Left forelimb (tissue), 1 donor: ENCODE measurements at regions not wholly inside any gene's neighbourhood (a gene's known extent, or its start where the extent isn't known, plus 50 kb on each side); places are given as distances from the start of the nearest gene placed in this dataset.
"Not testable (repeated sequence)": the region's sequence is repeated elsewhere in the genome, so short reads cannot be mapped to it uniquely, and the experiment has no call there.

Experiments used
- DNase-seq: peaks from one replicate; pipeline ENCODE4 v3.0.0-alpha.2; 2018; ENCODE audit warnings: low spot score

DNA sequence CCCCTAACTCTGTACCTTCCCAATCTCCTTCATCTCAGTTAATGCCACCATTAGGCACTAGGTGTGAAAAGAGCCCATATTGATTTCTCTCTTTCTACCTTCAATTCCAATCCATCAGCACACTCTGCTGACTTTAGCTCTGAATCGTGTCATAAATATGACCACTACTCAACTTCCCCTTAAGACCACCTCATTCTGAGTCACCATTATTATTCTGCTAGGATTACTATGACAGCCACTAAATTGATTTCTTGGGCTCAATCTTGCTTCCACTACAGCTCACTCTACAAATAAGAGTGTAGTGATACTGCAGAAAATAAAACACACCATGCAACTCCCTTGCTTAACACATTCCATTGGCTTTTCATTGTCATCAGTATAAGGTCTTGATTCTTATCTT is 1449.0 kb upstream of the FLRT2 start:
- no peak for DNase-seq

DNA sequence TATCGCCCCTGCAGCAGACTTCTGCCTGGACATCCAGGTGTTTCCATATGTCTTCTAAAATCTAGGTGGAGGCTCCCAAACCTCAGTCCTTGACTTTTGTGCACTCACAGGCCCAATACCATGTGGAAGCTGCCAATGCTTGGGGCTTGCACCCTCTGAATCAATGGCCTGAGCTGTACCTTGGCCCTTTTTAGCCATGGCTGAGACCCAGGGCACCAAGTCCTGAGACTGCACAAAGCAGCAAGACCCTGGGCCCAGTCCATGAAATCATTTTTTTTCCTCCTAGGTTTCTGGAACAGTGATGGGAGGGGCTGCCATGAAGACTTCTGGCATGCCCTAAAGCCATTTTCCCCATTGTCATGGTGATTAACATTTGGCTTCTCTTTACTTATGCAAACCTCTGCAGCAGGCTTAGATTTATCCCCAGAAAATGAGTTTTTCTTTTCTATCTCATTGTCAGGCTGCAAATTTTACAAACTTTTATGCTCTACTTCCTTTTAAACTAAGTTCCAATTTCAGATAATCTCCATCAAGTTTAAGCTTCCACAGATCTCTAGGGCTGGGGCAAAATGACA is 1445.8 kb upstream of the FLRT2 start:
- DNase-seq: no peak

- no peak for DNase-seq
Observed at GRCh38 chr14:84085493-84085892, 1444.5 kb upstream of the FLRT2 start.

DNA sequence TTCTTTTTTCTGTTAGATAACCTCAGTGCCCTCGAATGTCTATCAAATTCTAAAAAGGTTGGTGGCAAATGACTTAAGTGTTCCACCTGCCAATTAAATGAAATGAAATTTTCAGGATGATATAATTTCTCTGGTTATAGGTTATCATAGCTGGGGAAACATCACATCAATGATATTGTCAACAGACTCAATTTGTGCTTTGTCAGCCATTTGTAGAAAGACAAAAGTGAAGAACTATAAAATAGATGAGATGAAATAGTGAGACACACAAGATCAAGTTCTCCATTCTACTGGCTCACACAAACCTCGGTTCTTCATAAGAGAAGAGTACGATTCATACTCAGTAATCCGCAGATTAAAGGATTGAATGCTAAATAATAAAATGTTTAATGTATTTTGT is 1443.2 kb upstream of the FLRT2 start:
- no peak for DNase-seq

- no peak for DNase-seq
Observed at GRCh38 chr14:84087986-84088531, 1441.9 kb upstream of the FLRT2 start.

- DNase-seq: no peak
Observed at GRCh38 chr14:84090837-84091236, 1439.1 kb upstream of the FLRT2 start.

- no peak for DNase-seq
Observed at GRCh38 chr14:84095681-84096080, 1434.3 kb upstream of the FLRT2 start.

DNA sequence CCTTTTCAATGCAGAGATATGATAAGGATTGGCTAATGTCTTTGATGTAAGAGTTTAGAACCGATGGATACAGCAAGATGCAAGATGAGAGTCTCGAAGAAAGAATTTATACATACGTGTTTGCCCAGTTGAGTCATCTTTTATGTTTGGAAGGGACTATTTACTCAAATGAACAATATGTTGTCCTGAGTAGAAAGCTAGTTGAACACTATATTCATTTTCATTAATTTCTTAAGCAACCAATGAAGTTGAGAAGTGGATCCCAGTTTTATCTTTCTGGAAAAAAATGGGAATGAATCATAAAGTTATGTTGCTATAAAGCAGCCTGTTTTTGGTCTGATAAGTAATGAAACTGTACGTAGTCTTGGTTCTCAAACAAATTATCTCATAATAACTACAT is 1431.7 kb upstream of the FLRT2 start:
- no peak for DNase-seq

DNA sequence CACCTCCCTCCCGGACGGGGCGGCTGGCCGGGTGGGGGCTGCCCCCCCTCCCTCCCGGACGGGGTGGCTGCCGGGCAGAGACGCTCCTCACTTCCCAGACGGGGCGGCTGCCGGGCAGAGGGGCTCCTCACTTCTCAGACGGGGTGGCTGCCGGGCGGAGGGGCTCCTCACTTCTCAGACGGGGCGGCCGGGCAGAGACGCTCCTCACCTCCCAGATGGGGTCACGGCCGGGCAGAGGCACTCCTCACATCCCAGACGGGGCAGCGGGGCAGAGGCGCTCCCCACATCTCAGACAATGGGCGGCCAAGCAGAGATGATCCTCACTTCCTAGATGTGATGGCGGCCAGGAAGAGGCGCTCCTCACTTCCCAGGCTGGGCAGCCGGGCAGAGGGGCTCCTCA is 1430.4 kb upstream of the FLRT2 start:
- not testable (repeated sequence) for DNase-seq

- DNase-seq: no peak
Observed at GRCh38 chr14:84107835-84108343, 1422.1 kb upstream of the FLRT2 start.

DNA sequence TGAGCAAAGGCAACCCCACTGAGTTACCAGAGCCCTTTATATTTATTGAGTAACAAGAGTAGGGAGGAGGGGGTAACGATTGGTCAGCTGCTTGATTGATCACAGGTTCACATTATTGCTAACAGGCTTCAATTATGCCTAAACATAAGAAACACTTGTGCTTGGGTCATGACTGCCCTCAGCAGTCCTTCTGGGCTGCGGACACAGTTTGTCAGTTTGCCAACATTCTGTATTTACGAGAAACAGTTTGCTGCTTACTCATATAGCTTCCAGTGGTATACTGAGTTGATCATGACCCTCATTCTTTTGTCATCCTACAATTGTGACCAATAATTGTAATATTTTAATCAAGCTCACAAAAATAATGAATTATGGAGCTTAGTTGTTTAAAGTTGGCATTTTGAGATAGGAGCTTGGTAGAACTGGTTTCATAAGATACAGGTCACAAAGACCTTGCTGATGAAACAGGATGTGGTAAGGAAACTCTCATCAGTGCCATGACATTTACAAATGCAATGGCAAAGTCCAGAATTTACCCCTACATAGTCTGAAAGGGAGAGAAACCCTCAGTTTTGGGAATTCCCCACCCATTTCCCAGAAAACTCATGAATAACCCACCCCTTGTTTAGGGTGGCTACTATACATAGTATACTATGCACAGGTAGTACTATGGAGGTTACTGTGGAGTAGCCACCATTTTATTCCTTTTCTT is 1421.0 kb upstream of the FLRT2 start:
- DNase-seq: no peak

DNA sequence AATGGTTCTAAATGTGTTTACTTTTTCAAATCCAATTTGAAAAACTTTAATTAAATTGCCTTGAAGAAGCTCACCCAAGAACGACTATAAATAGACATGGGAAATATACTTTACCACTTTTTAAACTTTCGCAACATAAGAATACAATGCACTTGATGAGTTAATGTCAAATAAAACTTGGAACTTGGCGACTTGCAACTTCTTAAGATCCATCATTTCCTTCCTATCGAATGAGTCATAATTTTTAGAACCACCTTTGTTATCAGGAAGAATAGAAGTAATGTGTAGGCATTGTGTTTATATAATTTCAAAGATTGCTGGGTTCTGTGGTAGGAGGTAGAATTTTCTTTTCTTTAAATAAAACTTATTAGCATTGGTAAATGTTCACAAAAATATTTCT is 1417.4 kb upstream of the FLRT2 start:
- no peak for DNase-seq

DNA sequence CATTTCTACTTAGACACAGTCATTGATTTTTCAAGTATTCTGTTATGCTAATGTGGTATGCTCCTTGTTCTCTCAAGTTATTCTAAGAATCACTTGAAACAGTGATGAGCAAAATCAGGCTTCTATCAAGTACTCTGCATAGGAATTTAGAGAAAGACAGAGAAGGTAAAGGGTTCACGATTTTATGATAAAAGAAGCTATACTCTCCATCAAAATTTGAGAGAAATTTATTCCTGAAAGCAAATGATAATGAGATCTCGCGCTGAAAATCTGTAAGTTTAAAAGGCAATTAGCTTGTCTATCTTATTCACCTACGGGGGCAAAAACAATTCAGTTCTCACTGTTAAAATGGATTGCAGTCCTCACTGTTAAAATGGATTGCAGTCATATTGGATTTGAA is 1404.3 kb upstream of the FLRT2 start:
- no peak for DNase-seq

DNA sequence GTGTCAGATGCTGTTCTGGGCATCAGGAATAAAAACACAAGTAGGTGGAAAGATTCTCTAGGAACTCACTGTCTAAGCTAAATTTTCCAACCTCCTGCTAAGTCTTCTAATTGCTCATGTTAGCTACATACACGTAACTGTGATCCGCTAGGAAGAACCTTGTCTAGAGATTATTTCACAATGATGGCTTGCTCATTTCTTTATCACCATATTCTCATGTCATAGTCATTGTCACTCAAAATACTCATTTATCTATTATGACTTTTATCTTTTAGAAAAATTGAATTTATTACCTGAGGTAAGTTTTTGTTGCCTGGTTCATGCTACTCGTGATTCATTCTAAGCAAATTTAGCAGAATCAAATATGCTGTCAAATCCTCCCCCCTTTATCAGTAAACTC is 1402.4 kb upstream of the FLRT2 start:
- no peak for DNase-seq

DNA sequence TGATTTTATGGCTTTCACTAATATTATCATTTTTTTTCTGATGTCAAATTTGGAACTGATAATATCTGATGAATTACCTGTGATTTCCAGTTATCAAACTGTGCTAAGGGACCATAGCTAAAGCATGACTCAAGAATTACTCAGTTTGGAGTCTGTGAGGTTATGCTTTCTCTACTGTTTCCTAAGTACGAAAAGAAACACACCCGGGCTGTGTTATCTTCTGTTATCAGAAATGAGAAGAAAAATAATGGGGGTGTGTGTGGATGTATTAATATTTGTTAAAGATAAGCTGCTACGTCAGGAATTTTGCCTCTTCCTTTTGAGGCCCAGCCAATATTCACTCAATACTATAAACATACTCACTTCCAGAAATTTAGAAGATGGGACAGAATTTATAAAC is 1401.9 kb upstream of the FLRT2 start:
- no peak for DNase-seq

DNA sequence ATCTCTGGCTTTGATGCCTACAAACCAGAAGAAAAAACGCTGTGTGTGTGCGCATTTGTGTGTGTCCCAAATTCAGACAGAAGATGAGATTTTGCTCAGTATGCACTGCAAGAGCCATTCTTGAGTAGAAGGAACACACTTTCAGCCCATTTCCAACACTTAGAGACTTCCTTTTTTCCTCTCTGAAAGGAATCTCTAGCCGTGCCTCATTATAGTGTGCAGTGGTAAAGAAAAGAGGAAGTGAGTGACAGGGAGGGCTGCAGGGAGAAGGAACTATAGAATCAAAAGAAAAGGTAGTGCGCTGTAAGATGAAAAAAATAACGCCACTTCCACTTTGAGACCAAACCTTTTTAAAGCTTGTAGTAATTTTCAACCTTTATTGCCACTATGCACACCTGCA is 1400.9 kb upstream of the FLRT2 start:
- DNase-seq: no peak

DNA sequence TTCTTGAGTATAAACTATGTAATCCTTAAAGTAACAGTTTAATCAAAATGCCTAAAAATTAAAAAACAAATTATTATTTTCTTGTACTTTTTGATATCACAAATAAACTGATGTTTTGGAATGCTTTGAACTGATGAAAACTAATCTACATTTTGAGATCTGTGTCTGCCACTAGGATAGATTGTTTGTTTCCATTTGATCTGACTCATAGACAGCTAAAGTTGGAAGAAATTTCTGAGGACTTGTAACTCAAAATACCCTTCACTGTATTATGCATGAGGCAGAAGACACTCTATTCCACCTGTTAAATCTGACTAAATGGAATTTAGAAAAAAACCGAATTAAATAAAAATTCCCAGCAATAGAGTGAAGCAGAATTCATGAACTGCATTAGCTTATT is 1400.0 kb upstream of the FLRT2 start:
- DNase-seq: no peak

- no peak for DNase-seq
Observed at GRCh38 chr14:84131924-84132323, 1398.0 kb upstream of the FLRT2 start.

DNA sequence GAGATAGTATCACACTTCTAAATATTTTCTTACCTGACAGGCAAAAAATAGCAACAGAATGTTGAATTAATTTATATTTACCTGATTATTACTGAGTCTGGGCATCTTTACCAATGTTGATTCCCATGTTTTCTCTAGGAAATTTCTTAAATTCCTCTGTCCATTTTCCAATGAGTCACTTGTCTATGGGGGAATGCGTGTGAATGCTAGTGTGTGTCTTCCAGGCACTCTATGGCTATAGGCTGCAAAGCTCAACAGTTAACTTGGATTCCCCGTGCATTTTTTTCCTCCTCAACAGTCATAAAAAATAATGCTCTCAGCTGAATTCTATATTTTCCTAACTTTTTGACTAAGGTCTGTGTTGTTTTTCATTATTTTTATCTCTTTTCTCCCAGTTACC is 1385.8 kb upstream of the FLRT2 start:
- DNase-seq: no peak

GRCh38 chr14:84152452-84152851 is 1377.5 kb upstream of the FLRT2 start:
- no peak for DNase-seq

- DNase-seq: no peak
Observed at GRCh38 chr14:84162633-84163032, 1367.3 kb upstream of the FLRT2 start.

GRCh38 chr14:84167026-84167425 is 1362.9 kb upstream of the FLRT2 start:
- DNase-seq: no peak

DNA sequence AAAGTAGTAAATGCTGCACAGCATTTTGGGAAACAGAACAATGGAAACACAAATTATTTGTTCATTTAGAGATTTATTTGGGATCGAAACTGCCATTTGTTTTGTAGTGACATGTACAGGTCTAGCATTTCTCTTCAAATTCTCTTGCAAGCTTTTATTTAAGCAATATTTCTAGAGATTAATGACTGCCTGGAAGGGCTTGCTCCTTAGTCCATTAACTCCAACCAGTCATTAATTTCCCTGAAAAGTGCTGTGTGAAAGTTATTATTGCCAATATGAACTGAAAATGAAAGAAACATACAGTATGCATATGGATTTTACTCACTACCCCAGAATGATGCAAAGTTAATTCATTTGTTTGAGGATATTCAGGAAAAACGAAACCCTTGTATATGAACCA is 1349.6 kb upstream of the FLRT2 start:
- DNase-seq: no peak

GRCh38 chr14:84181072-84181471 is 1348.9 kb upstream of the FLRT2 start:
- DNase-seq: no peak
